ENCODE measurements at regions not wholly inside any gene's neighbourhood (a gene's known extent, or its start where the extent isn't known, plus 50 kb on each side); places are given as distances from the start of the nearest gene placed in this dataset.

DNA sequence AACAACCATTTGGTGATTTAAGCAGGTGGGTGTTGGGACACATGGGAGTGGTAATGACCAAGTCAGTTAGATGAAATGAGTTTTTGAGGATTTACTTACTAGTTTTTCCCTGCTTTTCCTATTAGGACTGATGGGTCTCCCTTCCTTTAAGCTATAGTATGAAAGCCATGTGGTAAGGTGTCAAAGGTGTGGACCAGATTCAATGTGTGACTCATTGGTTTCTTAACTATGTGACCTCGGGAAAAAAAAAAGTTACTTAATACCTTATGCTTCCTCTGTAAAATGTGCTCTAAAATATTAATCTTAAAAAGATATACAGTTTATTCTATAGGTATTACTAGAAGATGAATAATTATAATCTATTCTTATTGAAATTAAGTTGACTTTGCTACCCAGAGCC, 93.7 kb downstream of the DUSP10 start:
- no TSS peak for BruUV-seq (replicated peaks)
- no peak for DNase-seq (ENCODE audit: low spot score)
- H3K79me2 ChIP-seq (ENCODE audit: insufficient read depth, low read depth, low read length) = no peaks in the 10 kb centered on the region
- H3K4me2 ChIP-seq (ENCODE audit: low read length) = no peak overlapping the region
- no peaks in the 10 kb centered on the region for H3K9me2 ChIP-seq (ENCODE audit: insufficient read depth, low read length)
- H2AFZ ChIP-seq (ENCODE audit: low read length) = no peak overlapping the region
- H4K20me1 ChIP-seq (ENCODE audit: insufficient read depth, low read length) = no peaks in the 10 kb centered on the region
- POLR2A ChIA-PET = no interaction called here
- no peaks in the 10 kb centered on the region for H3K36me3 ChIP-seq (ENCODE audit: insufficient read depth, low read length)
- H3K4me3 ChIP-seq (ENCODE audit: low read depth, low read length, poor library complexity, severe bottlenecking) = no peak overlapping the region
- no peaks in the 10 kb centered on the region for H3K4me1 ChIP-seq (ENCODE audit: insufficient read depth, low read length, poor library complexity, severe bottlenecking)
- TF ChIP-seq EZH2phosphoT487 (IDR thresholded peaks at IDR 0.05; ENCODE audit: borderline replicate concordance, low read depth, low read length) = no peak
- CTCF ChIA-PET (ENCODE audit: unreplicated experiment) = no interaction called here
- H3K9me3 ChIP-seq (ENCODE audit: low read length) = no peaks in the 10 kb centered on the region
- intact Hi-C loops (cut with micrococcal nuclease; ENCODE audit: unreplicated experiment) = no loop called here
- no peak overlapping the region for H3K27ac ChIP-seq (ENCODE audit: low read depth, low read length, poor library complexity, severe bottlenecking)
